ENCODE measurements at regions not wholly inside any gene's neighbourhood (a gene's known extent, or its start where the extent isn't known, plus 50 kb on each side); places are given as distances from the start of the nearest gene placed in this dataset.
A peak's percentile ranks its signal among the peaks of the same experiment; 100 is the strongest.

- no peak for DNase-seq (ENCODE audit: low read depth)
These were observed 247.5 kb downstream of the MBNL1 start for GRCh38 chr3:152516216-152516615.

- DNase-seq (ENCODE audit: low read depth): no peak
These were observed 248.8 kb downstream of the MBNL1 start for GRCh38 chr3:152517502-152517901.

GRCh38 chr3:152518346-152518745 is 249.6 kb downstream of the MBNL1 start:
- no peak for DNase-seq (ENCODE audit: low read depth)

GRCh38 chr3:152519376-152519775 is 250.6 kb downstream of the MBNL1 start:
- no peak for DNase-seq (ENCODE audit: low read depth)

- no peak for DNase-seq (ENCODE audit: low read depth)
These were observed 253.3 kb downstream of the MBNL1 start for GRCh38 chr3:152522036-152522435.

GRCh38 chr3:152524198-152525140 is 255.7 kb downstream of the MBNL1 start:
- DNase-seq (ENCODE audit: low read depth): peak; percentile 6

- DNase-seq (ENCODE audit: low read depth): no peak
These were observed 263.0 kb downstream of the MBNL1 start for GRCh38 chr3:152531717-152532116.

- no peak for DNase-seq (ENCODE audit: low read depth)
These were observed 269.8 kb downstream of the MBNL1 start for GRCh38 chr3:152538518-152538917.

- no peak for DNase-seq (ENCODE audit: low read depth)
These were observed 270.5 kb downstream of the MBNL1 start for GRCh38 chr3:152539191-152539764.

- DNase-seq (ENCODE audit: low read depth): no peak
These were observed 271.4 kb downstream of the MBNL1 start for GRCh38 chr3:152540120-152540519.

GRCh38 chr3:152547153-152547552 is 278.4 kb downstream of the MBNL1 start:
- no peak for DNase-seq (ENCODE audit: low read depth)

- DNase-seq (ENCODE audit: low read depth): no peak
These were observed 280.5 kb downstream of the MBNL1 start for GRCh38 chr3:152549263-152549662.

GRCh38 chr3:152550284-152550683 is 281.6 kb downstream of the MBNL1 start:
- no peak for DNase-seq (ENCODE audit: low read depth)

- DNase-seq (ENCODE audit: low read depth): no peak
These were observed 280.0 kb upstream of the P2RY1 start for GRCh38 chr3:152554980-152555379.

GRCh38 chr3:152555666-152556291 is 279.2 kb upstream of the P2RY1 start:
- no peak for DNase-seq (ENCODE audit: low read depth)

- no peak for DNase-seq (ENCODE audit: low read depth)
These were observed 278.1 kb upstream of the P2RY1 start for GRCh38 chr3:152556731-152557254.

GRCh38 chr3:152557302-152557999 is 277.5 kb upstream of the P2RY1 start:
- DNase-seq (ENCODE audit: low read depth): no peak

- DNase-seq (ENCODE audit: low read depth): no peak
These were observed 276.5 kb upstream of the P2RY1 start for GRCh38 chr3:152558386-152558785.

GRCh38 chr3:152559246-152559645 is 275.7 kb upstream of the P2RY1 start:
- DNase-seq (ENCODE audit: low read depth): no peak

- no peak for DNase-seq (ENCODE audit: low read depth)
These were observed 270.5 kb upstream of the P2RY1 start for GRCh38 chr3:152564459-152564858.

- peak; percentile 5 for DNase-seq (ENCODE audit: low read depth)
These were observed 260.4 kb upstream of the P2RY1 start for GRCh38 chr3:152574461-152575079.

- DNase-seq (ENCODE audit: low read depth): no peak
These were observed 256.2 kb upstream of the P2RY1 start for GRCh38 chr3:152578769-152579168.

All from T follicular helper cell (primary cell).